ENCODE measurements at regions not wholly inside any gene's neighbourhood (a gene's known extent, or its start where the extent isn't known, plus 50 kb on each side); places are given as distances from the start of the nearest gene placed in this dataset.

GRCh38 chr14:61226015-61226654 is 55.0 kb downstream of the TMEM30B start:
- peak; percentile 68 for DNase-seq

- peak; percentile 19 for DNase-seq
These were observed 55.8 kb downstream of the TMEM30B start for GRCh38 chr14:61225344-61225743.

- DNase-seq: no peak
These were observed 57.6 kb downstream of the TMEM30B start for GRCh38 chr14:61223552-61223951.

DNA sequence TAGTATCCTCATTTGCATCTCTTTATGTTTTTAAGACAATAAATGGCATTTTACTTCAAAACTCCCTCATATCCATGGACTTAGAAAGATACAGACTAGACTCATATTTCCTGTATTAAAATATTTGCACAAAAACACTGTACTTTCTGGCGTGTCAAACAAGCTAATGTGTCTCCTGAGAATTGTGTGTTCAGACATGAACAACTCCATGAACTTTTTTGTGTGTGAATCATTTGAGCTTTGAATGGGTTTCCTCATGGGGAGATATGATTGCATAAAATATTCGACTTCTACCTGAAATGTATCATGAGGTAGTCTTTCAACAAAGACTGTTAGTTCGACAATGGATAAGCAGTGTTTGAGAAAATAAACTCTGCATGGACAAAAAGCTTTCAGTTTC is 58.8 kb downstream of the TMEM30B start:
- DNase-seq: peak; percentile 56

DNA sequence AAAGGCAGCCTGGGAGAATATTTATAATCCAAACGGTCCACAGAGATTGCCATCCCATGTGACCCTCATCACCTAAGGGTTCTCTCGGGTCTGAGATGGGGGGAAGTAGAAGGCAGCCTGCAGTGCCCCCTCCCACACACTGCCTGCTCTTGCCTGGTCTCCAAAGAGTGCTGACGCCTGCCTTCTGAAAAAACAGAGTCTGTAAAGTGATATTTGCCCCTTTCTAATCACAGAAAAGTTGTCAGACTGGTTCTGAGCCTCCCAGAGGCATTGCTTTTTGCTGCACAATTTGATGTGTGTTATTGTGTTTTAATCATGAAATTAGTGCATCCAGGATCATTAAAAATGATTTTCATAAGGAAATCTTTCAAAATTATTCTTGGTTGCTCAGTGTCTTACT is 59.2 kb downstream of the TMEM30B start:
- DNase-seq: no peak

GRCh38 chr14:61219673-61220072 is 61.5 kb downstream of the TMEM30B start:
- DNase-seq: peak; percentile 54

- DNase-seq: no peak
These were observed 61.9 kb downstream of the TMEM30B start for GRCh38 chr14:61219256-61219655.

DNA sequence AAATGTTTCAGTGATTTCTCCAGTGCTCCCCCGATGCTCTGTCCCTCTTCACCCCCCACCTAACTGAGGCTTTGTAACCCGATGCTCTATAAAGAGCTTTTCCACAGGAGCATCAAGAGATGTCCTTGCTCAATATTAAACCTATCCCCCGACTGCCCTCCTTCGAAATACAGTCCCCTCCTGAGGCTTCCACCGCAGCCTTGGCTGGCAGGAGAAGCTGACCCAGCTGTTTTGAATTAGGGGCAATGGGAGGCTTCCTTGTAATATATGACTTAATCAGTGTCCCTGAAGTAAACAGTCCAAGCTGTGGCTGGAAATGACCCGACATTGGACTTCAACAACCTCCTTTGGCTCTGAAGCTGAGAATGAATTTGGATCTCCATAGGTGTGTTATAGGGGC is 62.4 kb downstream of the TMEM30B start:
- peak; percentile 50 for DNase-seq

DNA sequence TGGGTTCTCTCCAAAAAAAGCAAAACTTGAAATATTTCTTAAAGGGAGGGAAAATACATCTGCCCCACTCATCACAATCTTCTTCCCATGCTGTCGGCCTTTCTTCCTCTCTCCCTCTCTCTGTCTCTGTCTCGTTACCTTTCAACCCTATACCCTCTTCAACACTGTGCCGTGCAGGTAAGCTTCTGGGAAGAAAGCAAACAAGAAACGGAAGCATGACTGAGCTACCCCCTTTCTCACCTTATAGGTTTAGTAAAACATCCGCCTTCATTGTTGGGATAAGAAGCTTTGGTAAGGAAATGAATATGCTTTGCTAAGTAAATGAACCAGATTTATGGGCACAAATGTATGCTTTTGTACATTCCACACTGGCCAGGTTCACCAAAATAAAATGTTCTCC is 63.0 kb downstream of the TMEM30B start:
- DNase-seq: no peak

DNA sequence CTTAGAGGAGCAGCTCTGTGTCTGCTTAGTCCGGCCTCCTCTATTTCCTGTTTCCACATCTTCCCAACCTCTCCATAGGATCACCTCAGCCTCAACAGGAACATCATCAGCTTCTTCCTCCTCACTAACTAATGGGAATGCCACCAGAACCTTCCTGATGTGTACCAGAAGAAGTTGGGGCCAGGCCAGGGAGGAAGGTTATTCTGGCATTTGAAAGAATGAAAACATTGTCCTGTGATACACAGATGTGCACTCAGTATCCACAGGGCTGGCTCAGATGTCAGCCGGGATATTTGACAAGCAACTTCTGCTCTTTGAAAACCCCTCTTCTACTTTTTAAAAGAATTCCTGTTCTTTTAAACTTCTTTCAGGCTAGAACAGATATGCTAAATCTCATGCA is 63.6 kb downstream of the TMEM30B start:
- DNase-seq: no peak

GRCh38 chr14:61215222-61216020 is 65.7 kb downstream of the TMEM30B start:
- DNase-seq: no peak

GRCh38 chr14:61213920-61214319 is 67.2 kb downstream of the TMEM30B start:
- peak; percentile 68 for DNase-seq

- peak; percentile 87 for DNase-seq
These were observed 67.9 kb downstream of the TMEM30B start for GRCh38 chr14:61213191-61213621.

GRCh38 chr14:61212546-61212945 is 68.6 kb downstream of the TMEM30B start:
- no peak for DNase-seq

- no peak for DNase-seq
These were observed 69.5 kb downstream of the TMEM30B start for GRCh38 chr14:61211476-61212255.

DNA sequence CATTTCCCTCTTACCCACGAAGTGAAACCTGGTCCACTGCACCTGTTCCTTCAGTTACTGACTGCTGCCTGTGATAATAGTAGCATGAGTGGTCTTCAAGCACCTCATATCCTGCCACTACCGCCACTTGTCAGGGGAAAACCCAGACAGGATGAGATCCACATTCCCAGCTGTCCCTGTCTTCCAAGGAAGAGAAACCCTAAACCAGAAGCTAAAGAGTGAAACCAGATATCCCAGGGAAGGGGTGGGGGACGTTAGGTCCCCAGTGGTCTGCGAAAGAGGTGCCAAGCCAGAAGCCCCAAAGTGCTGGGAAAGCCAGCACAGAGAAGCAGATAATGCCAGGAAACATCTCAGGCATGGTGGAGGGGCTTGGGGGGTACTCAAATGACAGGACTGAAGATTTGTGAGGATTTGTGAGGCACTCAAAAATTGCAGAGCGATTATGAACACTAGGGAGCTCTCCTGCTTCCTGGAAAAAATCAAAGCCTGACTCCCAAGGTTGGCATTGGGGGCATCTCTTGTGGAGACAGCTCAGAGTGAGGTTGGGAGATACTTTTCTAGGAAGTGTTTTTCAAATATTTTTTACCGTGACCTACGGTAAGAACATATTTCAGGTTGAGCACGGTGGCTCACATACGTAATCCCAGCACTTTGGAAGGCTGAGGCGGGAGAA is 77.9 kb downstream of the TMEM30B start:
- no peak for DNase-seq

DNA sequence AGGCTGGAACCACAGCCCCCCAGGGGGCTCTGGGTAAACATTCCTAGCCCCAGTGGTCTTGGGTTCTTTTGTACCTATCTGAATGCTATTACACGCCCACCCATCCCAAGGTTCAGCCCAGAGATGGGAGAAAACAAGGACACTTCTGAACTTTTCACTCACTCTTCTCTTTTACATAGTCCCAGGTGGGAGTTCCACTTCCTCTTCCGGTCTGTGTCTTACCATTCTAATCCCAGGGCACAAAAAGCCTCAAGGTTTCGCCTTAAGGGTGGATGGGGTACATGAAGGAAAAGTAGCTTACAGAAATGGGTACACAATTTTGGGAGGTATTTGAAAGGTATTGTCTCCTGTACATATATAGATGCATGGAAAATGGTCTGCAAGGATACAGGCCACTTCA is 79.0 kb downstream of the TMEM30B start:
- DNase-seq: no peak

DNA sequence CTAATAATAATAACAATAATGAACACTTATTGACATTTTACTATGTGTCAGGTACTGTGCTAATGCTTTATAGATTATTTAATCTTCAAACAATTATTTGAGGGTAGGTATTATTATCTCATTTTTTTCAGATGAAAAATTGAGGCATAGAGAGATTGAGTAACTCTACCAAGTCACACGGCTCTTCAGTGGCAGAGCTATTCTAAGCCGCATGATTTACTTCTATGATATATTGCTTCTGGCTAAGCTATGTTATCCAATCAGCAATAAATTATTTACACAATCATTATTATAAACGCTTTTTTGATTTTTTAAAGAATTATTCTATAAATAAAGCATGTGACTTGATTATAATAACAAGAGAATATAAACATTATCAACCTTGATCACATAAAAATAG is 80.0 kb downstream of the TMEM30B start:
- no peak for DNase-seq

GRCh38 chr14:61197416-61197815 is 83.7 kb downstream of the TMEM30B start:
- DNase-seq: no peak

- DNase-seq: no peak
These were observed 84.3 kb downstream of the TMEM30B start for GRCh38 chr14:61196792-61197191.

GRCh38 chr14:61196034-61196433 is 85.1 kb downstream of the TMEM30B start:
- DNase-seq: no peak

DNA sequence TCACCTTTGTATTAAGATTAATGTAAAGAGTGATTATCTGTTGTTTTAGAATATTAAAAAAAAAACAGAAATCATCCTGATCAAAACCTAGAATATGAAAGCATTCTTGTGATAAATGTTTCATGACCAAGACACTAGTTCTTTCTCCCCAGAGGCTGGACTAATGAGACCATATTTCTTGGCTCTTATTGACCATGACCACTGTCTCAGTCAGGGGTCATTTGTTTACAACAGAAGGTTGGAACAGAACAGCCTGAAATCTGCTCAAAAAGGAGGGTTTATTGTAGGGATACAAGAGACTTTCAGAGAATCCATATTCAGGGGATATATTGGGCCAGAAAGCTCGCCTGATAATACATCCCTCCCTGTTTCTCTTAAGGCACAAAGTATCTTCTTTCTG is 87.7 kb downstream of the TMEM30B start:
- DNase-seq: no peak

GRCh38 chr14:61192989-61193388 is 88.1 kb downstream of the TMEM30B start:
- peak; percentile 46 for DNase-seq

All from fibroblast of skin of back (primary cell).